Spleen (tissue), 7 donors: ENCODE measurements at regions not wholly inside any gene's neighbourhood (a gene's known extent, or its start where the extent isn't known, plus 50 kb on each side); places are given as distances from the start of the nearest gene placed in this dataset.

ENCODE experiments used
- POLR2A ChIP-seq, 3 donors: fragments of 450-650 bp; IDR thresholded peaks; one replicate each; pipeline ENCODE4 v1.5.1; 2017; ENCODE audit warnings: antibody characterized with exemption in 3 of 3, mild to moderate bottlenecking in 1 of 3
- TF ChIP-seq, protein P1 (sequence below), 11 experiments: fragments of 200-600 bp in 7 of 11; fragments of 450-650 bp in 4 of 11; sonication (generic) in 4 of 11; IDR thresholded peaks in 8 of 11; conservative IDR thresholded peaks in 3 of 11; 1 replicate in 7 of 11; 2 replicates in 4 of 11; pipeline versions ENCODE4 v1.4.0 to v1.8.0; 2016 to 2021; ENCODE audit warnings: antibody characterized with exemption in 11 of 11, inconsistent platforms in 4 of 11, mild to moderate bottlenecking in 1 of 11
- donor health status: DM: no; HTN: no; CAD: no; lungs with moderate emphysema.
- donor health status: DM: no; HTN: no; CAD: no.
- donor health status: DM: no; HTN: no; CAD: no.

GRCh38 chr11:116577956-116578355, 194.8 kb downstream of the BUD13 start:
- TF ChIP-seq POLR2A (IDR thresholded peaks at IDR 0.05): no peak
- TF ChIP-seq, protein P1, sequence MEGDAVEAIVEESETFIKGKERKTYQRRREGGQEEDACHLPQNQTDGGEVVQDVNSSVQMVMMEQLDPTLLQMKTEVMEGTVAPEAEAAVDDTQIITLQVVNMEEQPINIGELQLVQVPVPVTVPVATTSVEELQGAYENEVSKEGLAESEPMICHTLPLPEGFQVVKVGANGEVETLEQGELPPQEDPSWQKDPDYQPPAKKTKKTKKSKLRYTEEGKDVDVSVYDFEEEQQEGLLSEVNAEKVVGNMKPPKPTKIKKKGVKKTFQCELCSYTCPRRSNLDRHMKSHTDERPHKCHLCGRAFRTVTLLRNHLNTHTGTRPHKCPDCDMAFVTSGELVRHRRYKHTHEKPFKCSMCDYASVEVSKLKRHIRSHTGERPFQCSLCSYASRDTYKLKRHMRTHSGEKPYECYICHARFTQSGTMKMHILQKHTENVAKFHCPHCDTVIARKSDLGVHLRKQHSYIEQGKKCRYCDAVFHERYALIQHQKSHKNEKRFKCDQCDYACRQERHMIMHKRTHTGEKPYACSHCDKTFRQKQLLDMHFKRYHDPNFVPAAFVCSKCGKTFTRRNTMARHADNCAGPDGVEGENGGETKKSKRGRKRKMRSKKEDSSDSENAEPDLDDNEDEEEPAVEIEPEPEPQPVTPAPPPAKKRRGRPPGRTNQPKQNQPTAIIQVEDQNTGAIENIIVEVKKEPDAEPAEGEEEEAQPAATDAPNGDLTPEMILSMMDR (IDR thresholded peaks at IDR 0.05 in 8 of 11, conservative IDR thresholded peaks at IDR 0.05 in 3 of 11): no peak
